ENCODE measurements at regions not wholly inside any gene's neighbourhood (a gene's known extent, or its start where the extent isn't known, plus 50 kb on each side); places are given as distances from the start of the nearest gene placed in this dataset.

DNA sequence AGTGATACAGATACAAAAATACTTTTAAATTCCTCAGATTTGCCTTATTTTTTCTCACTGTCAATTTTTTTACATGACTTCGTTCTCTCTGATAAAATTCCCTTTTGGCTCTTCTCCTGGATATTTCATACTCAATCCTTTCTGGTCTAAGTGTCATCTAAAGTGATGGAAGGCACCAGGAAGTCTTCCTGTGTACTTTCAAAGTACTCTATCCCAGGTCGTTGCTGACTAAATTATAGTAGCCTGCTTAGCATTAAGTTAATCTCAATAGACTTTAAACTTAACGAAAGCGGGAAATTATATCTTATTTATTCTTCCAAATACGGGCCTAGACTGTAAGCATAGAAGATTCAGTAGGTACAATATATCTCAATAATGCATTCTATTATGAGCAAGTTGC, 67.8 kb downstream of the CASP12 start:
- ATAC-seq (ENCODE audit: poor library complexity) = no peak
- Mint-ChIP-seq H3K4me1 (ENCODE audit: low read depth) (no peaks in the 10 kb centered on the region), H3K4me3 (no peak overlapping the region), H3K36me3 (ENCODE audit: low read depth) (no peaks in the 10 kb centered on the region), H3K27me3 (no peaks in the 10 kb centered on the region), H3K27ac (no peak overlapping the region), H3K9me3 (no peaks in the 10 kb centered on the region)
- intact Hi-C loops (cut with DNase I, micrococcal nuclease) = no loop called here
- Histone ChIP-seq H3K4me3 (ENCODE audit: low read length) (no peak overlapping the region), H3K36me3 (ENCODE audit: insufficient read depth, low read length) (no peaks in the 10 kb centered on the region), H3K27ac (ENCODE audit: low read depth in 1 of 2, low read length in 2 of 2) (no peak overlapping the region), H3K9me3 (ENCODE audit: control insufficient read depth in 1 of 2, insufficient read depth in 1 of 2, low read length in 2 of 2) (no peaks in the 10 kb centered on the region), H3K27me3 (ENCODE audit: control insufficient read depth in 1 of 2, insufficient read depth in 2 of 2, low read length in 2 of 2) (no peaks in the 10 kb centered on the region), H3K4me1 (ENCODE audit: insufficient read depth, low read length) (no peaks in the 10 kb centered on the region)
- TF ChIP-seq, protein P1, sequence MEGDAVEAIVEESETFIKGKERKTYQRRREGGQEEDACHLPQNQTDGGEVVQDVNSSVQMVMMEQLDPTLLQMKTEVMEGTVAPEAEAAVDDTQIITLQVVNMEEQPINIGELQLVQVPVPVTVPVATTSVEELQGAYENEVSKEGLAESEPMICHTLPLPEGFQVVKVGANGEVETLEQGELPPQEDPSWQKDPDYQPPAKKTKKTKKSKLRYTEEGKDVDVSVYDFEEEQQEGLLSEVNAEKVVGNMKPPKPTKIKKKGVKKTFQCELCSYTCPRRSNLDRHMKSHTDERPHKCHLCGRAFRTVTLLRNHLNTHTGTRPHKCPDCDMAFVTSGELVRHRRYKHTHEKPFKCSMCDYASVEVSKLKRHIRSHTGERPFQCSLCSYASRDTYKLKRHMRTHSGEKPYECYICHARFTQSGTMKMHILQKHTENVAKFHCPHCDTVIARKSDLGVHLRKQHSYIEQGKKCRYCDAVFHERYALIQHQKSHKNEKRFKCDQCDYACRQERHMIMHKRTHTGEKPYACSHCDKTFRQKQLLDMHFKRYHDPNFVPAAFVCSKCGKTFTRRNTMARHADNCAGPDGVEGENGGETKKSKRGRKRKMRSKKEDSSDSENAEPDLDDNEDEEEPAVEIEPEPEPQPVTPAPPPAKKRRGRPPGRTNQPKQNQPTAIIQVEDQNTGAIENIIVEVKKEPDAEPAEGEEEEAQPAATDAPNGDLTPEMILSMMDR (IDR thresholded peaks at IDR 0.05) = no peak
- no peak for DNase-seq
- ChIA-PET POLR2A (no interaction called here), CTCF (no interaction called here)

DNA sequence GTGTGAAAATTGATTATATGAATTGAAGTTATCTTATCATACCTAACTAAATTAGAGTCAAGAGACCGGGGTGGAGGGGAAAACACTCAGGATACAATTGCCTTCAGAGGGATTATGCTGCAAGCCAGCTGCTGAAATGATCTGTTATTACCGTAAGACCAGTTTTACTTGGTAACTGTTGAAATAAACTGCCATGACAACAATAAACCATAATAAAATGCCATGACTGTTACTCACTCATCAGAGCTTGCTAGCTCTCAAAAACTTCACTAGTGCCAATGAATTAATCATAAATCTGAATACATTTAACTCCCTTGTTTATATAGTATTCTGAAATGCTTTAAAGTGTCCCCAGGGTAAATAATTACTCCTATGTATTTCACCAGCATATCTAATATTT, 68.2 kb downstream of the CASP12 start:
- no peak for DNase-seq
- POLR2A ChIA-PET = no interaction called here
- Histone ChIP-seq H3K9me3 (ENCODE audit: control insufficient read depth in 1 of 2, insufficient read depth in 1 of 2, low read length in 2 of 2) (no peaks in the 10 kb centered on the region), H3K4me3 (ENCODE audit: low read length) (no peak overlapping the region), H3K27me3 (ENCODE audit: control insufficient read depth in 1 of 2, insufficient read depth in 2 of 2, low read length in 2 of 2) (no peaks in the 10 kb centered on the region), H3K4me1 (ENCODE audit: insufficient read depth, low read length) (no peaks in the 10 kb centered on the region), H3K27ac (ENCODE audit: low read depth in 1 of 2, low read length in 2 of 2) (no peak overlapping the region), H3K36me3 (ENCODE audit: insufficient read depth, low read length) (no peaks in the 10 kb centered on the region)
- intact Hi-C loops (cut with DNase I, micrococcal nuclease) = no loop called here
- Mint-ChIP-seq H3K4me3 (no peak overlapping the region), H3K27ac (no peak overlapping the region), H3K27me3 (no peaks in the 10 kb centered on the region), H3K36me3 (ENCODE audit: low read depth) (no peaks in the 10 kb centered on the region), H3K9me3 (no peaks in the 10 kb centered on the region), H3K4me1 (ENCODE audit: low read depth) (no peaks in the 10 kb centered on the region)
- CTCF ChIA-PET = no interaction called here
- ATAC-seq (ENCODE audit: poor library complexity) = no peak
- TF ChIP-seq, protein P1 (IDR thresholded peaks at IDR 0.05) = no peak

DNA sequence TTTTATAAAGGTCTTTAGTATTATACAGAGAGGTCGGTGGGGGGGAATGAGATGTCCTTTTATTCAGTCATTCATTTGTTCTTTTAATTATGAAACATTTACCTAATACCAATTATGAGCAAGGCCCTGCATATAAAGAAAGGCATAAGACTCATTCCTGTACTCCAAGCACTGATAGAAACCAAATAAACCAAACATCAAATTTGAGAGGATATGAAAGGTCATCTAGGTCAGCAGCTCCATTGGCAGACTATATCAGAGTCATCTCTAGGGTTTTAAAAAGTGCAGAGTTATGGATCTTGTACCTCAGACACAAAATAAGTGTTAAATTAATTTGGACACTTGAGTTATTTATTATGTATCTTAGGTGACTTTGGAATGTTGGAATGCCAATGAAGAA, 71.5 kb downstream of the CASP12 start:
- no peaks in the 10 kb centered on the region for H3K36me3 Mint-ChIP-seq (ENCODE audit: low read depth)
- DNase-seq (no peak), ATAC-seq (ENCODE audit: poor library complexity) (no peak)
- H3K4me1 Mint-ChIP-seq (ENCODE audit: low read depth) = no peaks in the 10 kb centered on the region
- CTCF ChIA-PET = no interaction called here
- Histone ChIP-seq H3K27ac (ENCODE audit: low read depth in 1 of 2, low read length in 2 of 2) (no peak overlapping the region), H3K36me3 (ENCODE audit: insufficient read depth, low read length) (no peaks in the 10 kb centered on the region), H3K4me1 (ENCODE audit: insufficient read depth, low read length) (no peaks in the 10 kb centered on the region), H3K27me3 (ENCODE audit: control insufficient read depth in 1 of 2, insufficient read depth in 2 of 2, low read length in 2 of 2) (no peaks in the 10 kb centered on the region), H3K4me3 (ENCODE audit: low read length) (no peak overlapping the region), H3K9me3 (ENCODE audit: control insufficient read depth in 1 of 2, insufficient read depth in 1 of 2, low read length in 2 of 2) (no peaks in the 10 kb centered on the region)
- H3K9me3 Mint-ChIP-seq = no peaks in the 10 kb centered on the region
- TF ChIP-seq, protein P1 (IDR thresholded peaks at IDR 0.05) = no peak
- no peak overlapping the region for H3K27ac Mint-ChIP-seq
- intact Hi-C loops (cut with DNase I, micrococcal nuclease) = no loop called here
- H3K27me3 Mint-ChIP-seq = no peaks in the 10 kb centered on the region
- H3K4me3 Mint-ChIP-seq = no peak overlapping the region
- POLR2A ChIA-PET = no interaction called here

Data from CD4-positive, alpha-beta T cell (primary cell).